ENCODE measurements at regions not wholly inside any gene's neighbourhood (a gene's known extent, or its start where the extent isn't known, plus 50 kb on each side); places are given as distances from the start of the nearest gene placed in this dataset.

DNA sequence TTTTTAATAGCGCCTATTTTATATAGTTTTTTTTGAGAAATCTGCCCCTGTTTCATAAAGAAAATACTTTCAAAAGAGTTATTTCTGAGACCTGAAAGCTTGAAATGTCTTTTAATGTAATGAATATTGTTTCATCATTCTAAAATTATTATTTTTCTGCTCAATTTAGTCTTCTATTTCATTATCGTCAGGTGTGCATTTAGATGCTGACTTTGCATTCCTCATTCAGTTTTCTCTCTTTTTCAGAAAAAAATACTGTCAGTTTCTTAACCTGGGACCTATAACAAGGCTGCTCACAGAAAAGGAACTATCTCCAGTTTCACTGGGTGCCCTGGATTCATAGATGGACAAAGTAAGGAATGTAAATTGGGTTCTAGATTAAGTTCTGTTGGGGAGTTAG is 1631.7 kb downstream of the SUCLG1 start:
- TF ChIP-seq, protein P1, sequence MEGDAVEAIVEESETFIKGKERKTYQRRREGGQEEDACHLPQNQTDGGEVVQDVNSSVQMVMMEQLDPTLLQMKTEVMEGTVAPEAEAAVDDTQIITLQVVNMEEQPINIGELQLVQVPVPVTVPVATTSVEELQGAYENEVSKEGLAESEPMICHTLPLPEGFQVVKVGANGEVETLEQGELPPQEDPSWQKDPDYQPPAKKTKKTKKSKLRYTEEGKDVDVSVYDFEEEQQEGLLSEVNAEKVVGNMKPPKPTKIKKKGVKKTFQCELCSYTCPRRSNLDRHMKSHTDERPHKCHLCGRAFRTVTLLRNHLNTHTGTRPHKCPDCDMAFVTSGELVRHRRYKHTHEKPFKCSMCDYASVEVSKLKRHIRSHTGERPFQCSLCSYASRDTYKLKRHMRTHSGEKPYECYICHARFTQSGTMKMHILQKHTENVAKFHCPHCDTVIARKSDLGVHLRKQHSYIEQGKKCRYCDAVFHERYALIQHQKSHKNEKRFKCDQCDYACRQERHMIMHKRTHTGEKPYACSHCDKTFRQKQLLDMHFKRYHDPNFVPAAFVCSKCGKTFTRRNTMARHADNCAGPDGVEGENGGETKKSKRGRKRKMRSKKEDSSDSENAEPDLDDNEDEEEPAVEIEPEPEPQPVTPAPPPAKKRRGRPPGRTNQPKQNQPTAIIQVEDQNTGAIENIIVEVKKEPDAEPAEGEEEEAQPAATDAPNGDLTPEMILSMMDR (IDR thresholded peaks at IDR 0.05) = no peak
- TF ChIP-seq POLR2A (IDR thresholded peaks at IDR 0.05) = no peak
